KMS-11 (cell line): ENCODE measurements at regions not wholly inside any gene's neighbourhood (a gene's known extent, or its start where the extent isn't known, plus 50 kb on each side); places are given as distances from the start of the nearest gene placed in this dataset.

Experiments
- H2AFZ ChIP-seq: fragments of 200-600 bp; sonication (generic); 2 replicates; pipeline ENCODE4 v1.6.1; 2016; ENCODE audit warnings: antibody characterized with exemption, mixed run types, low read depth
- H3K27ac ChIP-seq: fragments of 200-600 bp; sonication (generic); 2 replicates; pipeline ENCODE4 v1.6.1; 2016; ENCODE audit warnings: mild to moderate bottlenecking, mixed run types
- H3K27me3 ChIP-seq: fragments of 200-600 bp; sonication (generic); 2 replicates; pipeline ENCODE4 v1.6.1; 2017; ENCODE audit warnings: mild to moderate bottlenecking, low read depth, mixed run types, moderate library complexity; ENCODE audit not compliant: insufficient read depth
- H3K36me3 ChIP-seq: fragments of 200-600 bp; sonication (generic); 2 replicates; pipeline ENCODE4 v1.6.1; 2017; ENCODE audit warnings: mild to moderate bottlenecking, mixed run types; ENCODE audit not compliant: insufficient read depth
- H3K4me1 ChIP-seq: fragments of 200-600 bp; sonication (generic); 2 replicates; pipeline ENCODE4 v1.6.1; 2016; ENCODE audit warnings: mild to moderate bottlenecking, low read depth, mixed run types; ENCODE audit not compliant: poor library complexity, severe bottlenecking
- H3K4me2 ChIP-seq: fragments of 200-600 bp; sonication (generic); 2 replicates; pipeline ENCODE4 v1.7.0; 2016; ENCODE audit warnings: mild to moderate bottlenecking, mixed run types
- H3K4me3 ChIP-seq: fragments of 200-600 bp; sonication (generic); IDR thresholded peaks from 2 replicates; pipeline ENCODE4 v1.6.1; 2017; ENCODE audit warnings: low read depth, low read length, mixed read lengths; ENCODE audit not compliant: insufficient read depth
- H3K79me2 ChIP-seq: fragments of 200-600 bp; sonication (generic); 2 replicates; pipeline ENCODE4 v1.6.1; 2016; ENCODE audit warnings: low read depth, mixed run types; ENCODE audit not compliant: insufficient read depth
- H3K9ac ChIP-seq: fragments of 200-600 bp; sonication (generic); 2 replicates; pipeline ENCODE4 v1.6.1; 2016; ENCODE audit warnings: mild to moderate bottlenecking, mixed run types
- H4K20me1 ChIP-seq: fragments of 200-600 bp; sonication (generic); 2 replicates; pipeline ENCODE4 v1.6.1; 2016; ENCODE audit warnings: mild to moderate bottlenecking, mixed run types; ENCODE audit not compliant: insufficient read depth
- TF ChIP-seq, protein P1 (sequence below): fragments of 200-600 bp; sonication (generic); conservative IDR thresholded peaks from 2 replicates; pipeline ENCODE4 v1.6.1; 2017; ENCODE audit warnings: low read depth, mild to moderate bottlenecking, antibody characterized with exemption, low read length, moderate library complexity, mixed read lengths

DNA sequence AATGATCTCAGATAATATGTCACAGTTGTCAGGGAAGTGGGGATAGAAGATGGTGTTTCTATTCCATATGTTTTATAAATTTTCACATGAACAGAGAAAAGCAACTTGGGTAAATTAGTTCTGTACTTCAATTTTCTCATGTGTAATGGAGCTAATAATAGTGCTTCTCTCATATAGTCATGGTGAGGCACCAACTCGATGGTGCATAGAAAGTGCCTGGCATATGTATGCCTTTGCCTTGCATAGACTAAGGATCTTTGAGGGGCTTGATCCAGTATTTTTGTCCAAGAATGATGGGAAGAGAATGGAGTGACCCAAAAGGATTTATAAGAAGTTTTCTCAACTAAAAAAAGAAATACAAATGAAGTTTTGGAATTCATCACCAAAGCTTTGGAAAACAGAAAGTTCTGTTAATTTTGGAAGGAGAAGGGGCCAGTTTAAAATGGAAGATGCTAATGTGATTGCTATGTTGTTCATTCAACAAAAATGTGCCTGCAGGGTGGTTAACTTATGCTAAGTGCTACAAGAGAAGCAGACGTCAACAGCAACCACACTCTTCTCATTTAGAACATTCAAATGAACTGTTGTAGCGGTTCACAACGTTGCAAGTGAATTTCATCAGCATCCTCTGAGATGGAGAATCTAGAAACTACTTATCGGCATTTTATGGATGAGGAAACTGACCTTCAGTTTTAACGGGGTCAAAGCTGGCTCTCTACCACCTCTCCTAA lies 86.1 kb downstream of the RTP4 start:
- Histone ChIP-seq H3K27me3 (no peaks in the 10 kb centered on the region), H3K79me2 (no peaks in the 10 kb centered on the region), H3K27ac (no peak overlapping the region), H3K4me2 (no peak overlapping the region), H3K4me1 (no peaks in the 10 kb centered on the region), H4K20me1 (no peaks in the 10 kb centered on the region), H3K4me3 (no peak overlapping the region), H3K36me3 (no peaks in the 10 kb centered on the region), H3K9ac (no peak overlapping the region), H2AFZ (no peak overlapping the region)
- TF ChIP-seq, protein P1, sequence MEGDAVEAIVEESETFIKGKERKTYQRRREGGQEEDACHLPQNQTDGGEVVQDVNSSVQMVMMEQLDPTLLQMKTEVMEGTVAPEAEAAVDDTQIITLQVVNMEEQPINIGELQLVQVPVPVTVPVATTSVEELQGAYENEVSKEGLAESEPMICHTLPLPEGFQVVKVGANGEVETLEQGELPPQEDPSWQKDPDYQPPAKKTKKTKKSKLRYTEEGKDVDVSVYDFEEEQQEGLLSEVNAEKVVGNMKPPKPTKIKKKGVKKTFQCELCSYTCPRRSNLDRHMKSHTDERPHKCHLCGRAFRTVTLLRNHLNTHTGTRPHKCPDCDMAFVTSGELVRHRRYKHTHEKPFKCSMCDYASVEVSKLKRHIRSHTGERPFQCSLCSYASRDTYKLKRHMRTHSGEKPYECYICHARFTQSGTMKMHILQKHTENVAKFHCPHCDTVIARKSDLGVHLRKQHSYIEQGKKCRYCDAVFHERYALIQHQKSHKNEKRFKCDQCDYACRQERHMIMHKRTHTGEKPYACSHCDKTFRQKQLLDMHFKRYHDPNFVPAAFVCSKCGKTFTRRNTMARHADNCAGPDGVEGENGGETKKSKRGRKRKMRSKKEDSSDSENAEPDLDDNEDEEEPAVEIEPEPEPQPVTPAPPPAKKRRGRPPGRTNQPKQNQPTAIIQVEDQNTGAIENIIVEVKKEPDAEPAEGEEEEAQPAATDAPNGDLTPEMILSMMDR, result no peak

DNA sequence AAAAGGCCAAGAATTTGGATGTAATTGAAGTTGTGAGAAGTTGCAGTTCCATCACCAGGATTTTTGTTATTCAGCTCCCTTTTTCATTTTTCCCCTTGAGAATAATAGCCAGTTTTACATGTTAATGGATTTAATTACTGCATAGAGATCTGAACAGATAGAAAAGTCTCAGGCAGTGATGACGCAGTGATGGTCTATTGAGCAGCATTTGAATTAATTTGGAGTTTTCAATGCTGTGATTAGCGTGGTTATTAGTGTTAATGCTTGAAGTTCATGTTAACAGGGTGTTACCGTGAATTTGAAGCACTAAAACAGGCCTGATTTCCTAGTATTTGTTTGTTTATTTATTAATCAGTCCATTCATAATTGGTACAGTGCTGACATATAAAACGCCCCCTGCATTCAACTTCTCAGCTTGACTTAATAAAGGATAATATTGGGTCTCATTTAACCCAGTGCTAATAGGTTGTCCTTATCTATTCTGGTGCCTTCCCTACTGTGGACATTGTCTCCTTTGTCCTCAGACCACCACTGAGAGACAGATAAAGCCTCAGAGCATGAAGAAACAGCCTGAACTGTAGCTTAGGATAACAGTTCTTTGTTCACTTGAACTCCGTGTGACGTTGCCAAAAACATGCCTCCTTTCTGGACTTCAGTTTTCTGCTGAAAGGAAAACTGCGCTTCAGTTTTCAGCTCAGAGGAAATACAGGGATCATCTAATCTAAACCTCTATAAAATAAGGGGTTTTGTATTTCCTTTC lies 82.4 kb downstream of the RTP4 start:
- H2AFZ ChIP-seq, result no peak overlapping the region
- H3K4me3 ChIP-seq, result no peak overlapping the region
- H3K9ac ChIP-seq, result no peak overlapping the region
- TF ChIP-seq, protein P1, result no peak
- no peaks in the 10 kb centered on the region for H3K36me3 ChIP-seq
- no peak overlapping the region for H3K4me2 ChIP-seq
- H4K20me1 ChIP-seq, result no peaks in the 10 kb centered on the region
- H3K79me2 ChIP-seq, result no peaks in the 10 kb centered on the region
- no peak overlapping the region for H3K27ac ChIP-seq
- H3K27me3 ChIP-seq, result no peaks in the 10 kb centered on the region
- no peaks in the 10 kb centered on the region for H3K4me1 ChIP-seq

DNA sequence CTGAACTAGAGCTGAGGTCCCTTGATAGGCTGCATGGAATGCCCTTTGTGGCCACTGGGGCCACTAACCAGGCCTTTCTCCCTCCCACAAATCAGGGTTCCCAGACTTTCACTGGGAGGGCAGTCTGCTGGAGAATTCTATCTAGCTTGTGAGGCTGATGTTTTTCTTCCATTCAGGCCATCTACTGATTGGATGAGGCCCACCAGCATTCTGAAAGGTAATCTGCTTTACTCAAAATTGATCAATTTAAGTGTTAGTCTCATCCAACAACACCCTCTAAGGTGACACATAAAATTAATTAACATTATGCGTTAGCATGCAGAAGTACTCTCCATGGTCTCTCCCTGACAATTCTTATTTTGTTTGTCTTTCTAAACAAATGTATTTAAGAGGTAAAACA lies 80.5 kb downstream of the RTP4 start:
- TF ChIP-seq, protein P1, result no peak
- H3K9ac ChIP-seq, result no peak overlapping the region

DNA sequence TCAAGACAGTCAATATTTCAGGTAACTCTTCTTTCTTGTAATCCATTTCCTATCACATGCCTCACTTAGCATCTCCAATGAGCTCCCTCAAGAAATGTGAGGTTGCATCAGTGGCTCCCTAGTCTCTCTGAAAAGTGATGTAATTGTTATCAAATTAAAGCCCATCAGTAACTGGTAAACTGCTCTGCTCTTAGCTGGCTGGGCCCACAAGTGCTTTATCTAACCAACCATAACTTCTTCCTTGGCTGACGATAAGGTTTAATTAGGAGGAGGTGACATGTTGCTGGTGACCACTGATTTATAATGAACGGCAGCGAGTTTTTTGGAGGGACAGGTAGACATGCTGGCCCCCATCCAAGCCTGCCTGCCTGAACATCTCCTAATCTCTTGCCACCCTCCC lies 79.6 kb downstream of the RTP4 start:
- no peak overlapping the region for H3K4me2 ChIP-seq
- no peak overlapping the region for H2AFZ ChIP-seq
- H3K4me1 ChIP-seq, result no peaks in the 10 kb centered on the region
- H3K79me2 ChIP-seq, result no peaks in the 10 kb centered on the region
- H4K20me1 ChIP-seq, result no peaks in the 10 kb centered on the region
- H3K36me3 ChIP-seq, result no peaks in the 10 kb centered on the region
- H3K27me3 ChIP-seq, result no peaks in the 10 kb centered on the region
- H3K9ac ChIP-seq, result no peak overlapping the region
- TF ChIP-seq, protein P1, result no peak
- H3K4me3 ChIP-seq, result no peak overlapping the region
- no peak overlapping the region for H3K27ac ChIP-seq

More for the DNA sequence above, 80.5 kb downstream of the RTP4 start:
- Histone ChIP-seq H3K4me1 (no peaks in the 10 kb centered on the region), H3K4me2 (no peak overlapping the region), H4K20me1 (no peaks in the 10 kb centered on the region), H3K27me3 (no peaks in the 10 kb centered on the region), H3K36me3 (no peaks in the 10 kb centered on the region), H3K27ac (no peak overlapping the region), H2AFZ (no peak overlapping the region), H3K4me3 (no peak overlapping the region), H3K79me2 (no peaks in the 10 kb centered on the region)
